ENCODE measurements at regions not wholly inside any gene's neighbourhood (a gene's known extent, or its start where the extent isn't known, plus 50 kb on each side); places are given as distances from the start of the nearest gene placed in this dataset.
"Not testable (repeated sequence)": the region's sequence is repeated elsewhere in the genome, so short reads cannot be mapped to it uniquely, and the experiment has no call there.

DNA sequence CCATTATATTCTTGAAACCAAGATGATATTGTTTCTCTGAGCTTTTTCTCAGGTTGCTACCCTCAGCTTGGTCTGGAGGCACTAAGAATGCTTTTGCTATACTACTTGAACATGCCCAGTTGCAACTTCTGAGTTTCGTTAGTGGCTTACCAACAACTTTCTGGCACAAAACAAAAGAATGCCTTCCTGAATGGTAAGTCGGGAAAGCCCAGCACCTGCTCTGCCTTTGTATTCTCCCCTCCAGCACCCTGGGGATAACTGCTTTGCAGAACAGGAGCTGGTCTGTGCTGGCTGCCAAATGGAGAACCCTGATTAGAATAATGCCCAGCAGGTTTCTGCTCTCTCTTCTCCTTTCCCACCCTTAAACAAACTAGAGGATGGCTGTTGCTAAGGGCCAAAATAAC is 149.3 kb downstream of the TGFB2 start:
- no peak for DNase-seq (ENCODE audit: low read depth in 2 of 2)

DNA sequence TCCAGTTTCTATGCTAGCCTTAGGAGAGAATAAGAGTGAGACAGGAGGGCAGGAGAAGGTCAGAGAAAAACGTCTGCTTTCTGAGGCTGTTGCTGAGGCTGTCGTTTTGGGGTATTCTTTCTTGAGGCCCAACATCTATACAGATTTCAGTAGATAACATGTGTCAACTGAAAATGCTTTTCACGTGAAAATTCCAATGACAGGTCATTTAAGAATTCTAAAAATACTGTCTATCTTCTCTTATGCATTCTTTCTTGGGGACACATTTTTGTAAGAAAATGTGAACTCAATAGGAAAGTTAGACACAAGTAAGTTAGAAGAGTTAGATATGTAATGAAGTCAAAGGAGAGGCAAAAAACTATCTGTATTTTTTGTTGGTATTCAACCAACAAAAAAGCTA is 150.8 kb downstream of the TGFB2 start:
- DNase-seq (ENCODE audit: low read depth in 2 of 2): no peak

DNA sequence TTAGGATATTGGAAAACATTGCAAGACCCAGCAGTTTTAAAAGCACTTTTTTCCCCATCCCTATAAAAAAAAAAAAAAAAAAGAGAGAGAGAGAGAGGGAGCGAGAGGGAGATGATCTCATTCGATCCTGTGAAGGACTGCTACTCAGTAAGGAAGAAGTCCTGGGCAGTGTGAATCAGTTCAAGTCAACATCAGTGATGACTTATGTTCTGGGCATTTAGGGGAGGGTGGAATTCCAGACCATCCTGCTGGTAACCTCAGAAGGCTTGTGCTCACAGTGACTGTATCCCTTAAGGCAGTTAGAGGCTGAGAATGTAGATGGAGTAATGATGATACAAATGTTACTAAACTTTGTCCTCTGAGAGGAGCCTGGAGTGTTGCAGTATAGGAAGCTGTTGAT is 151.4 kb downstream of the TGFB2 start:
- peak; percentile 94 for DNase-seq (ENCODE audit: low read depth in 2 of 2)

DNA sequence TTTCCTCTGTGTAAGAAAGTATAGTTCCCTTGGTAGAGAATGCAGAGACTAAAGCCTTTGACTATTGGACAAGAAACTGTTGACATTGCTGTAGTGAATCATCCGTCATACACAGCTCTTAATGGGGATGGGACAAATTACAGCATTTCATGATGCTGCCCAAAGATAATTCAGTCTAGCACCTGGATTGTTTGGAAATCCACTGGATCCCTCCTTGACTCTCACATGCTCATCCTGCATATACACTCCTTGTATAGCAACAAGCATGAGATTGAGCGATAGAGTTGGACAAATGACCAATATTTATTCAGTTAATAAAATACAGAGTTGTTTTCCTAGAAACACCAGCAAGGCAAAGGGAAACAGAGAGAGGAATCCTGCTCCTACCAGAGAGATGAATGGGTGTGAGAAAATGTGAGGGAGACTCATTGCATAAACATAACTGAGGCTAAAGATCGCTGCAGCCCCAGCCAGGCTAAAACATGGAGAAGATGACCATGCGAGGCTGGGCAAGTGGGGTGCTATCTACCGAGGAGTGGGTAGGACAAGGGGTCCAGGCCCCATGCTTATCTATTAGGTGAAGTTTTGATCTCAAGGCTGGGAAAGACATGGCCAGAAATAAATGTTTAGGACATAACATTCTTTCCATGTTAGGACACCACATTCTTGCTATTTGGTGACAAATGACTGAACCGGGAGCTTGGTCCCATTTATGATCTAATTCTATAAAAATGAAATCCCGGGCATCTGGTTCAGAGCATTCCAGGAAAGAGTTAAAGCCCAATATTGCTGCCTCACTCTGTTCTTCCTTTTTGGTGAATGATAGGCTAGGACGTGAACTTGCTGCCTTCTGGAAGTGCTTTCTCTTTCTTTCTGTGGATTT is 153.2 kb downstream of the TGFB2 start:
- DNase-seq (ENCODE audit: low read depth in 2 of 2): no peak

DNA sequence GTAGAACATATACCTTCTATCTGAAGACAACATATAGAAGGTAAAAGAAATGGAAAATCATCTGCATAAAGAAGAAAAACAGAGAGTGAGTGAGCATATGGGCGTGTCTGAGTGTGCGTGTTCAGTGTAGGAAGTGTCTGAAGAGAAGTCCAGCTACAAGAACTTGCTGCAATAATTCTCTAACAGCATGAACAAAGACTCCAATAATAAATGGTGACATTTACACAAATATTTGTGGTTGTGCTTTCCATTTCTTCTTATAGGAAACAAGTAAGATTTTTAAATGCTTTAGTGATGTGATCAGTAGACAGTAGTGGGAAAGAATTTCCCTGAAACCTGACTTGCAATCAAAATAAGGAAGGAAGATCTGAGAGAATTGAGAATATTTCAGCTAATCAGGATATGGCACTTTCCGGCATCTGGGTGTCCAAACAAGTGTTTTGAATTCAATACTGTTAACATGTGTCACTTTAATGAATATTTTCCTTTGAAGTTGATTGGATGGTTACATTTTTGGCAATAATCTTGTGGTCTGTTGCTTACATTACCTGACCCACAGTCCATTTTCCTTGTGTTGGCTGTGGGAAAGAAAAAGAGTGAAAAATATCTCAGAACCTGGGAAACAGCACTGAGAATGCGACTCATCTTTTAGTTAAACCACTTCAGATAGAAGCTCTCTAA is 154.0 kb downstream of the TGFB2 start:
- DNase-seq (ENCODE audit: low read depth in 2 of 2): peak; percentile 82 to 84

GRCh38 chr1:218499911-218500310 is 154.8 kb downstream of the TGFB2 start:
- no peak for DNase-seq (ENCODE audit: low read depth in 2 of 2)

DNA sequence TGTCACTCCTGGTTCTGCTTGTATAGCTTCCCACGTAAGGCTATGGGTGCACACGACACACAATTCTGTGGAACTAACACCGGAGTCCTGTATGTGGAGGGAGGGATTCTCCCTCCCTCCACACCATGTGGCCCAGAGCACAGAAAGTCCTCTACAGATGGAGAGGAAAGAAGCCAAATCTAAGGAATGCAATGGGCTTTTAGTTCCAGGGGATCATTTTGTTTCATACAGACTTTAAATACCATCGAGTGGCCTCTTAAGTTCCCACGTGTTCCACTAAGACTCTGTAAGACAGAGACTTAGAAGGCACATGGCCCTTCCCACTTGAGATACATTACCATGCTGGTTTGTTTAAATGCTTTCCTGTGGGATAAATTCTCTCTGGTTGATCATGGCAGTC is 156.0 kb downstream of the TGFB2 start:
- DNase-seq (ENCODE audit: low read depth in 2 of 2): no peak

DNA sequence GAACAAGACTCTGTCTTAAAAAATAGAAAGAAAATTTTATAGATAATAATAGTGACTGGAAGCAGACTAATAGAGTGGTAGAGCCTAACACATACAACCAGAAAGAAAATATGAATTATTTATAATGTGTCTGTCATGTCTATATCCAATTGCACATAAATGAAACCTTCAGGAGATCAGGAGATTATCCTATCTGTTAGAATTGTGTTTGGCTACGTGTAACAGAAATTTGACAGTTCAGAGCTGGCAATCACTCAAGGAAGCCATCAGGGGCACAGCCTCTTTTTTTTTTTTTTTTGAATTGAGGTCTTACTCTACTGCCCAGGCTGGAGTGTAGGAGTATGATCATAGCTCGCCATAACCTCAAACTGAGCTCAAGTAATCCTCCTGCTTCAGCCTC is 157.2 kb downstream of the TGFB2 start:
- DNase-seq (ENCODE audit: low read depth in 2 of 2): no peak

GRCh38 chr1:218503102-218503501 is 158.0 kb downstream of the TGFB2 start:
- DNase-seq (ENCODE audit: low read depth in 2 of 2): no peak

GRCh38 chr1:218507355-218508002 is 162.3 kb downstream of the TGFB2 start:
- DNase-seq (ENCODE audit: low read depth in 2 of 2): no peak

GRCh38 chr1:218510153-218510772 is 165.1 kb downstream of the TGFB2 start:
- no peak for DNase-seq (ENCODE audit: low read depth in 2 of 2)

- DNase-seq (ENCODE audit: low read depth in 2 of 2): no peak
These were observed 168.2 kb downstream of the TGFB2 start for GRCh38 chr1:218513328-218513727.

DNA sequence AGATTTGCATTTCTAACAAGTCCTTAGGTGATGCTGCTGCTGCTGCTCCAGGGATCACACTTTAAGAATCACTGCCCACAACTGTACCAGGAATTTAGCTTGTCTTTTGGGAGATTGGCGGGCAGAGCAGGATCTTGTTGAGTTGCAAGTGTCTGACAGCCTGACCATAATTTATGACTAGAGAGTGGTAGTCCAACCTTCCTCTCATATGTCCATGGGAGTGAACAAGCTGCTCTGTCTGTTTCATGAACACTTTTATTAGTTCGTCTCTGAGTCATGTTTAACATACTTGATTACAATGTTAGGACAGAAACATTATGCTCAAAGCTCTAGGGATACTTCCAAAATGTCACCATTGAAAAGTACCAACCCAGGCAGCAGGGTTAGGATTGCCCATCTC is 169.6 kb downstream of the TGFB2 start:
- DNase-seq (ENCODE audit: low read depth in 2 of 2): no peak

DNA sequence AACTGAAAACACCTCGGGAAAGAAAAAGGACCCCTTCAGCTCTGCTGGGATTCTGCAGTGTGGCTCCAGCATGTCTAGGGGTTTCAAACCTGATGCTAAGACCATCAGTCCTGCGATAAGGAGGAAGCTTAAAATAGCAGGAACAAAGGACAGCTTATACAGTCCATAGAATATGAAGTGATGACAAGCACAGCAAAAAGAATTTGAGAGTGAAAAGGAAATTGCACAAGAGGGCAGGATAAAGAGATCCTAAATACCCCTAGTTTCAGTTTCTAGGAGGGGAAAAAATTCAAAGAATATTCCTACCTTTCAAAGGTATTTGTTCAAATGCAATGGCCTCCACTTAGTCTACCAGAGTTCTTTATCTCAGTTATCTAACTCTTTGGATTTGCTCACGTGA is 171.4 kb downstream of the TGFB2 start:
- no peak for DNase-seq (ENCODE audit: low read depth in 2 of 2)

DNA sequence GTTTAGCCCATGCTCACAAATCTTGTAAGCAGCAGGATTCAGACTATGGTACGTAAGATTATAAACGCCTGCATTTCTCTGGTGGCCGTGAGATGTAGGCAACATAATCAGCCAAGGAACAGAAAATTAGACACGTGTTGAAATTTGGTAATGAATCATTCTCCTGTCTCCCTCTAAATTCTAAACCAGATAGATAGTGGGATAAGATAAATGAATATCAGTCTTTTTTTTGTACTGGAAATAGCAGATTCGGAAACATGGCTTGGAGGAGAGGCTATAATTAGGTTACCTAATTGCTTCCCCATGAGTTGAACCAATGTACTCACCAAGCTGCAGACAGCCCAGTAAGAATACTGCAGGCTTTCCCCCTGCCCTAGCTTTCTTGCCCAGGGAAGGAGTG is 172.3 kb downstream of the TGFB2 start:
- no peak for DNase-seq (ENCODE audit: low read depth in 2 of 2)

GRCh38 chr1:218518216-218518740 is 173.1 kb downstream of the TGFB2 start:
- no peak for DNase-seq (ENCODE audit: low read depth in 2 of 2)

- DNase-seq (ENCODE audit: low read depth in 2 of 2): not testable (repeated sequence)
These were observed 175.5 kb downstream of the TGFB2 start for GRCh38 chr1:218520646-218521045.

- DNase-seq (ENCODE audit: low read depth in 2 of 2): no peak
These were observed 176.5 kb downstream of the TGFB2 start for GRCh38 chr1:218521414-218522169.

DNA sequence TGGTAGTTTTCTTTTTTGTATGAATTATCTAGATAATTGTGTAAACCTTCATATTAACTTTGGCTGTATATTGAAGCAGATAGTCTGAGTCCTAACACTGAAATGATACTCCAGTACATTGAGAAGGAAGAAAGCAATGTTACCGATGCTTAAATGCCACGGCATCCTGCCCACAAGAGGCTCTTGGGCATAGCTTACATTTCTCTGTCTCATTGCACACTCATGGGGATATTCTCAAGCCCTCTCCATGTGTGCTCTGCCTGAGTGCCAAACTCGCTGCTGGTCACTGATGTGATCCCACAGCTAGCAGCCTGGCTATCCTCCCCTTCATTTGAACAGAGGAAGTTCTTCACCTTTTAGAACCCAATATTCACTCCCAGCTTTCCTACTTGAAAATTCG is 179.4 kb downstream of the TGFB2 start:
- no peak for DNase-seq (ENCODE audit: low read depth in 2 of 2)

GRCh38 chr1:218525031-218525430 is 179.9 kb downstream of the TGFB2 start:
- no peak for DNase-seq (ENCODE audit: low read depth in 2 of 2)

DNA sequence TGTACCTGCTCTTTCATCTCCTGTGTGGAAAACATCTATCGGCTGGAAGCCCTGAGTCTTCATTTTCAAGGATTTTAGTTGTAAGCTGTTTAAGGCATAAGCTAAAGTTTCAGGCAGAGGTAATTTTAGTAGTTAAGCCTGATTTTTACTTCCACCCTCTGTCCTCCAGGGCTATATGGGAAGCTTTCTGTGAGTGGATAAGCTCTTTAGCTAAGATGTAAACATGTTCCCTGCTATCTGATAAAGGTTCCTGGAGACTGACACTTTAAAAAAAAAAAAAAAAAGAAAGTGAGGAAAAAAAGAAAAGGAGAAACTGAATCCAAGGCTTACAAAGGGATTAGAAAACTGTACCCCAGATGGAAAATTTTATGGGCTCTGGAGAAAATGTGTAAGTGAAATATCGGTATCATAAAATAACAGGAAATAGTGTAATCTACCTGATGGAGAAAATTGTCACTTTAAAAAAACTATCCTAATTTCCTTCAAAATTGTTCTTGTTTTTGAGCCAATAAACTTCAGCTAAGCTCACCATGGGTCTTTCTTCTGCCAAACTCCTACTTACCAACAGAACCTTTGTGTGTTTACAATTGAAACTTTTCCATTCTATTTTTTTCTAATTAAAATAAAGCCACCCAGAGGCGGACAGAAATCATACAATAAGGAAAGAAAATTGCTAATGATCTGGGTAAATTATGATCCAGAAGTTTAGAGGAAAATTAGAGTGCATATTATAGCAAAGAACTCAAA is 180.5 kb downstream of the TGFB2 start:
- DNase-seq (ENCODE audit: low read depth in 2 of 2): no peak
